ENCODE measurements at regions not wholly inside any gene's neighbourhood (a gene's known extent, or its start where the extent isn't known, plus 50 kb on each side); places are given as distances from the start of the nearest gene placed in this dataset.
A peak's percentile ranks its signal among the peaks of the same experiment; 100 is the strongest.

DNA sequence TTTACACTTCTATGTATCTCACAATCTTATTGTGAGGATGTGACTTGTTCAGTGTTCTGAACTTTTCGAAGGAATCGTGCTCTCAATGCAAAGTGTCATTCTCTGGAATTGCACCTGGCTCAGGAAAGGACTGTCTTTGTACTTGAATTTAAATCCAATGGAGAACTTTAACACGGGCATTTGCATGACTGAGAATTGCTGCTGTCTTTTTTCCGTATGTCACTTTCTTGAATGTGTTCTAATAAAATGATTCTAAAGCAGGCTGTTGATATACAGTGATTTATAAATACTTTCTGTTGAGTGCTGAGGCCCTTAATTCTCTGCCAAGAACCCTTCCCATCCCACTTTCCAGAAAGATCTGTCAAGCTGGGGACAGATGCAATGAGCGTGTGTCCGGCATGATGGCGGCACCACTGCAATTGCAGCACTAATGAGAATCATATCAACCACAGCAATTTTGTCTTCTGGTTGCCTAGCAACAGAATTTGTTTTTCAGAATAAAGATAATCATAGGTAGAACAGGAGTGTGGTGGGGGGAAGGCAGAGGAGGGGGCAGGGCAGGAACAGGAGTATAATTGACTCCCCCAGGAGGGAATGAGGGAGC is 210.6 kb upstream of the UMPS start:
- no peak for DNase-seq (ENCODE audit: unreplicated experiment)
- Mint-ChIP-seq H3K9me3 (ENCODE audit: unreplicated experiment) (no peaks in the 10 kb centered on the region), H3K4me1 (ENCODE audit: insufficient read depth, unreplicated experiment) (no peaks in the 10 kb centered on the region), H3K27ac (ENCODE audit: low read depth, unreplicated experiment) (no peak overlapping the region), H3K4me3 (ENCODE audit: unreplicated experiment) (no peak overlapping the region), H3K27me3 (ENCODE audit: insufficient read depth, unreplicated experiment) (peaks cover 51% of the 10 kb centered on the region), H3K36me3 (ENCODE audit: insufficient read depth, unreplicated experiment) (no peaks in the 10 kb centered on the region)
- TF ChIP-seq CTCF (IDR thresholded peaks at IDR 0.05; ENCODE audit: unreplicated experiment), result no peak
- no TSS peak for BruUV-seq (replicated peaks)
- ChIA-PET POLR2A (no interaction called here), CTCF (interaction anchor here (4.9 kb wide), 1 partner anchor 31 kb away, joined by 19 read pairs; no protein-coding TSS in a partner anchor)
- intact Hi-C loops (cut with micrococcal nuclease), result no loop called here

- no peak for DNase-seq (ENCODE audit: unreplicated experiment)
- intact Hi-C loops (cut with micrococcal nuclease), result no loop called here
- Mint-ChIP-seq H3K27ac (ENCODE audit: low read depth, unreplicated experiment) (no peak overlapping the region), H3K4me1 (ENCODE audit: insufficient read depth, unreplicated experiment) (no peaks in the 10 kb centered on the region), H3K36me3 (ENCODE audit: insufficient read depth, unreplicated experiment) (no peaks in the 10 kb centered on the region), H3K27me3 (ENCODE audit: insufficient read depth, unreplicated experiment) (peaks cover 62% of the 10 kb centered on the region), H3K9me3 (ENCODE audit: unreplicated experiment) (no peaks in the 10 kb centered on the region), H3K4me3 (ENCODE audit: unreplicated experiment) (no peak overlapping the region)
- TF ChIP-seq CTCF (IDR thresholded peaks at IDR 0.05; ENCODE audit: unreplicated experiment), result no peak
- ChIA-PET POLR2A (no interaction called here), CTCF (interaction anchor here (0.7 kb wide), 1 partner anchor 8 kb away, joined by 3 read pairs; no protein-coding TSS in a partner anchor)
- BruUV-seq (replicated peaks), result no TSS peak
Observed at GRCh38 chr3:124520970-124521369, 209.3 kb upstream of the UMPS start.

DNA sequence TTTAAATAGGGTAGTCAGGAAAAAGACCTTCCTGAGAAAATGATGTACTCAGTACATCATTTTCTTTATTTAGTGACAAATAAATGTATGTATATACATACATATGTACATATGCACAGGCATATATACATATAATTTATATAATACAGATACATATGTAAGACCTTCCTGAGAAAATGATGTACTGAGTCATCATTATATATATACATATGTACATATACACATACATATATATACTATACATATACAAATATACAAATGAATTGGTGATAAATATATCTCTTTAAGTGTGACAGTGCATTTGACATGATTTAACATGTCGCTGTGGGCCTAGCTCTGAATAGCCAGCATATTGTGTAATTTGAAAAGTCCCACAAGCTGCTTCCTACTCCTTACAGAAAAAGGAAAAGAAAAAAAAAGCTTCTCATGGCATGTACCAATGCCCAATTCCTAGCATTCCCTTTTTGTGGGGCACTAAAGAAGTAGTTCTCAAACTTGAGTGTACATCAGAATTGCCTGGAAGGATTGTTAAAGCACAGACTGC is 208.1 kb upstream of the UMPS start:
- Mint-ChIP-seq H3K4me1 (ENCODE audit: insufficient read depth, unreplicated experiment) (no peaks in the 10 kb centered on the region), H3K4me3 (ENCODE audit: unreplicated experiment) (no peak overlapping the region), H3K36me3 (ENCODE audit: insufficient read depth, unreplicated experiment) (no peaks in the 10 kb centered on the region), H3K9me3 (ENCODE audit: unreplicated experiment) (no peaks in the 10 kb centered on the region), H3K27me3 (ENCODE audit: insufficient read depth, unreplicated experiment) (peaks cover 62% of the 10 kb centered on the region), H3K27ac (ENCODE audit: low read depth, unreplicated experiment) (no peak overlapping the region)
- ChIA-PET CTCF (interaction anchor here (0.5 to 0.8 kb wide), 2 partner anchors 10 to 42 kb away, joined by 3 read pairs; no protein-coding TSS in a partner anchor), POLR2A (interaction anchor here (1.5 kb wide), 1 partner anchor 9 kb away, joined by 3 read pairs; no protein-coding TSS in a partner anchor)
- no peak for TF ChIP-seq CTCF (IDR thresholded peaks at IDR 0.05; ENCODE audit: unreplicated experiment)
- no TSS peak for BruUV-seq (replicated peaks)
- intact Hi-C loops (cut with micrococcal nuclease), result no loop called here
- no peak for DNase-seq (ENCODE audit: unreplicated experiment)

DNA sequence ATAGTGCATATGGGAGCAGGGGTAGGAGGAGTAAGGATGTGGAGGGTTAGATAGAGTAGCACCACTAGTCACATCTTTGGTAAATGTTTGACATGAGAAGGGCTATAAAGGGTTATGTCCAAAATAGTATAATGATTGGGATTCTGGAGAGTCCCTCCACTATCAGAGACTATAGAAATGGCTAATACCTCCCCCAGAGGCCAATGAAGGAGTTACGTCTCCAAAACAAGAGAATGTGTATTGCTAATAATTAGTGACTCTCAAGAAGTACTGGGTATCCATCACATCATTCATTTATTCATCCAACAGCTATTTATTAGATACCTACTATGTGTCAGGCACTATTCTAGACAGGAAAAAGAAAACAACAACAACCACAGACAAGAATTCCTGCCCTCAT is 203.7 kb upstream of the UMPS start:
- intact Hi-C loops (cut with micrococcal nuclease), result no loop called here
- no peaks in the 10 kb centered on the region for H3K36me3 Mint-ChIP-seq (ENCODE audit: insufficient read depth, unreplicated experiment)
- POLR2A ChIA-PET, result no interaction called here
- no peak for DNase-seq (ENCODE audit: unreplicated experiment)
- no peaks in the 10 kb centered on the region for H3K9me3 Mint-ChIP-seq (ENCODE audit: unreplicated experiment)
- no peak overlapping the region for H3K4me3 Mint-ChIP-seq (ENCODE audit: unreplicated experiment)
- no peaks in the 10 kb centered on the region for H3K4me1 Mint-ChIP-seq (ENCODE audit: insufficient read depth, unreplicated experiment)
- no TSS peak for BruUV-seq (replicated peaks)
- peaks cover 70% of the 10 kb centered on the region for H3K27me3 Mint-ChIP-seq (ENCODE audit: insufficient read depth, unreplicated experiment)
- CTCF ChIA-PET, result no interaction called here
- no peak overlapping the region for H3K27ac Mint-ChIP-seq (ENCODE audit: low read depth, unreplicated experiment)
- peak; percentile 9 for TF ChIP-seq CTCF (IDR thresholded peaks at IDR 0.05; ENCODE audit: unreplicated experiment)

Measured in MCF 10A (cell line).